GM19043 (cell line): ENCODE measurements at regions not wholly inside any gene's neighbourhood (a gene's known extent, or its start where the extent isn't known, plus 50 kb on each side); places are given as distances from the start of the nearest gene placed in this dataset.

ENCODE experiments used
- ATAC-seq: cut with Tn5 transposase; IDR thresholded peaks from one replicate; pipeline ENCODE4 v1.9.1; 2021; ENCODE audit warnings: low read depth; ENCODE audit not compliant: unreplicated experiment

GRCh38 chr6:9543649-9544048 is 871.2 kb downstream of the TFAP2A start:
- ATAC-seq = no peak

- no peak for ATAC-seq
Measured at GRCh38 chr6:9540534-9541126, 874.2 kb downstream of the TFAP2A start.

DNA sequence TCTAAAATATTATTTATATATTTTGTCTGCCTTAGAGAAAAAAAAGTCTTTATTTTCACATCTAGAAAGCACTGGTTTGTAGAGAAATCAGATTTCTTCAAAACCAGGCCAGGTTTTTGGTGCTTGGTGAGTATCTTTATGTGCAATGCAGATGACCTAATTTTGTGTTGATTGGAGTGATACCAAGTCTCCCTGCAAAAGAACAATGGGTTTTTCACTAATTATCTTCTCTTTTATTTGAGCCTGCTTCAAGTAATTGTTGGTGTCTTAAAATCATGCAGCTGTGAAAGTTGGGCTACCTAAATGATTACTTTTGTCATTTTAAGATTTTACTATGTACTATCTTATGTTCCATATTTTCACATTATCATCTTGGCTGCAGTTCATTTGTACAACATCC is 874.7 kb downstream of the TFAP2A start:
- ATAC-seq = no peak

DNA sequence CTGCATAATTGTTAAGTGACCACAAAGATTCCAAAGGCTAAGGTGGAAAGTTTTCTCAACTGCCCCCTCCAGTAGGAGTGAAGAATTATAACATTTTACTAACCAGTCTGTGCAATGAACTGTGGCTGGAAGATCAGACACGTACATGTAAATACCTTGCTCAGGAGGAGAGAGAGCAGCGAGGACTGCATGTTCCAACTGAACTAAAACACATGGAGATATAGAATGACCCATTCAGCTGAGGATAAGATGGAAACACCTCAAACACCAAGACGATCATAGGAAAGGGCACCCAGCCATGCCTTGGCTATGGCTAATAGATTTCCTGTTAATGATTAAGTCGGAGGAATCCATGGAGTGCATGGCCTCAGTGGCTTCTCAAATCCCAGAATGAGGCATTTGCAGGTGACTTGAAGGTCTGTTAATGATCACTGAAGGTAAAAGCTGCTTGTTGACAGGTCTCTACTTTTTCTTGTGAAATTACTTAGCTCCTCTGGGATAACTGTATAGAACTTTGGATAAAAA is 875.6 kb downstream of the TFAP2A start:
- ATAC-seq = no peak

- no peak for ATAC-seq
Measured at GRCh38 chr6:9537381-9537780, 877.5 kb downstream of the TFAP2A start.

DNA sequence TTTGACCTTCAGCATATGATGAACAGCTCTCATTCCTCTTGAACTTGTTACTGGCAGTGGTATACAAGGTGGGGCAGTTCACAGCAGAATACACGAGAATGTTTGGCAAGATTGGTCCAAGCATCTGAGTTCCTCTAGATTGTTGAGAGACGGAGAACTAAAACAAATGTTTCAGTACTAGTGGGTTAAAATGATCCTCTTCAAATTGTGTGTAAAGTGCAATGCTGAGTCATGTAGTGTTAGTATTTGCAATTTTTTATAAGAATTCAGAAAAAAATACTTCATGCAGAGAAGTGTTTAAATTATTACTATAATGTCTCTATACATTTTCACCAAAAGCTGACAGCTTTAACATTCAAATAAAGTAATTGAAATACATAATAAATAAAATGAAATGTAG is 879.8 kb downstream of the TFAP2A start:
- no peak for ATAC-seq

DNA sequence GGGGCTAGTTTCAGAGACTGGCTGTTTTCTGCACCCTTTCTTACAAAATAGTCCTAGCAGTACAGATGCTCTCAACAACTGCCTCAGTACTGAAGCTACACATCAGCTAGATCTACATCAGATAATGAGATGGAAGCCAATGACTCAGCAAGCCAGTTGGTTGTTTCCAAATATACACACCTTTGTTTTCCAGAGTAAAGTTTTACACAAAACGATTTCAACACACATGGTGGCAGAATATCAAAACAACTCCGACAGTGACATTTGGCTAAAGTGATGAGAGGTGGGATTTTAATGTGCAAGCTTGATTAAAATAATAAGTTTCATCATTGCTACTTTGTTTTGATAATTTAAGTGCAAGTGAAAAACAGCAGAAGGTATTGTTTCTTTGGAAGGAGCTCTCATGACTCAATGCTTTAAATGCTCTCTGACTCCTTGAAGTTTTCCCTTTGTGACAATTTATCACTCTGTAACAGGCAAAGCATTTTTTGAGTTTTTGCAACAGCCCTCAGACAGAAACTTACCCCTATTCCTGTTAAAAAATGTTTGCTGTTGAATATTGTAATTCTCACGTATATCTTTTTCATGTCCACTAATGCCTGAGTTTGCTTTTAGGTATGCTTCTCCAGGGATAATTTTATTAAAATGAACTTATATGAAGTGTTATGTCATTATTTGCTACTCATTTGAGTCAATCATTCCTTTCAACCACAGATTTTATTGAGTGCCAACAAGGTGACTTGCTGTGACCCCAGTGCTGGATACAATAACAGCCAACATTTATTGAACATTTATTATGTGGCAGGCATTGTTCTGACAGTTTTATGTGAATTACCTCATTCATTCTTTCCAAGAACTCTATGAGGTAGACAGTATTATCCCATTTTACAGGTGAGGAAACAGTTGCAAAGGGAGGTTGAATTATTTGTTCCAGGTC is 882.0 kb downstream of the TFAP2A start:
- ATAC-seq = no peak

DNA sequence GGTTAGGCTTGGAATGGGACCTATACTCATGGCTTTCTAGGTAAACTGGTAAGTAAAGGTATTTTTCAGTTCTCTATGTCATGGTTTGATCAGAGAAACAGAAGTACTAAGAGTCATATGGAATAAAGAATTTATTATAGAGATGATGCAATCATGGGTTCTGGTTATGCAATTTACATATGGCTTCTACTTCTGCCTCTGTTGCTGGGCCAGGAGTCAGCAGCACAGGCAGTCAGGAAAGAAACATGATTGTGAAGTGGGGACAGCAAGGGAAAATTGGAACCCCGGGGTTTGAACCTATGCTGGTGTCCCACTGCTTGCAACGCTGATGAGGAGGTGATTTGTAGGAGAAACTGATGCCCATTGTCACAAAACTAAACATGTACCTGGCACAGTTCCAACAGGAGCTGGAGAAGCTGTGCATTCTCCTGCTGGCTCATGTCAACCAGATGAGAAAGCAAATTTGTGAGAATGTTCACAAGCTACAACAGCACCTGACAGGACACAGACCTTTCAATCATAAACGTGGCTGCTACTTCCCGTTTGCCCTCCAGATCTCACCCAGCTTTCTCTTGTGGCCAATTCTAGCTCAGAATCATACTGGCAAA is 887.1 kb downstream of the TFAP2A start:
- ATAC-seq = no peak

GRCh38 chr6:9523462-9523861 is 891.4 kb downstream of the TFAP2A start:
- ATAC-seq = no peak

DNA sequence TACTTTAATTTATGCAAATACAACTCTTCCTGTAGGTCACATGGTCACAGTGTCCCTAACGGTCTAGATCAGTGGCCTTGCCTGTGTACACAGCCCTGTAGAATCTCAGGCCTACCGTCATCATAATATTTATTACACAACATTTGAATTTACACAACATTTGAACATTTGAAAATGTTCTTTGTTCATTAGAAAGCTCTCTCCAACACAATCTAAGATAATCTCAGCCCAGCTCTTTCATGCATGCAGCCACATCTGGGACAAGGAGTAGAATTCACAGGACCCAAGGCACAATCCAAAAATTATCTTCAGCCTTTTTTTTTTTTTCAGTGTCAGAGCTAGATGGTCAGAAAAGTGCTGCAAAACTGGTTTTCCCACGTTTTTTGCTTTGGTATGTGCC is 892.8 kb downstream of the TFAP2A start:
- no peak for ATAC-seq

GRCh38 chr6:9521152-9521530 is 893.7 kb downstream of the TFAP2A start:
- no peak for ATAC-seq

DNA sequence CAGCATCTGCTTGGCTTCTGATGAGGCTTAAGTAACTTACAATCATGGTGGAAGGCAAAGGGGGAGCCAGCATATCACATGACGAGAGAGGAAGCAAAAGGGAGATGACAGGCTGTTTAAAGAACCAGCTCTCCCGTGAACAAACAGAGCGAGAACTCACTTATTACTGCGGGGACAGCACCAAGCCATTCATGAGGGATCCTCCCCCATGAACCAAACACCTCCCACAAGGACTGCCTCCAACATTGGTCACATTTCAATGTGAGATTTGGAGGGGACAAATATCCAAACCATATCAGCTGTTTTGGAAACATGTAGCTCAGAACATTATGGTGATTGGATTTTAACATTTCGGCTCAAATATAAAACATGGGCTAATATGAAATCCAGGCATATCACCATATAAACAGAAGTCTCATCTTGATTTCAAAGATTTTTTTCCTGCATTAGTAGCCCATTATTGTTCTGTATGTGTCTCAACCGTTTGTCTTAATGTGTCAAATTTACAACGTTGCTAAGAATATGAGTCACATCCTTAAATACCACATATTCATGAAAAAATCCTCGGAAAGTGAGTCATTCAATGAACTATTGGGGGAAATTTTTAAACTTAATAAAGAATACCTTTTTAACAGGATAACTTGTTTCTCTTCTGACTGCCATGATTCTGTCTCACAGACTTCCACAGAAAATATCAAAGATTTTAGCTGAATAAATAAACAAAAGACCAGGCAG is 894.3 kb downstream of the TFAP2A start:
- no peak for ATAC-seq

DNA sequence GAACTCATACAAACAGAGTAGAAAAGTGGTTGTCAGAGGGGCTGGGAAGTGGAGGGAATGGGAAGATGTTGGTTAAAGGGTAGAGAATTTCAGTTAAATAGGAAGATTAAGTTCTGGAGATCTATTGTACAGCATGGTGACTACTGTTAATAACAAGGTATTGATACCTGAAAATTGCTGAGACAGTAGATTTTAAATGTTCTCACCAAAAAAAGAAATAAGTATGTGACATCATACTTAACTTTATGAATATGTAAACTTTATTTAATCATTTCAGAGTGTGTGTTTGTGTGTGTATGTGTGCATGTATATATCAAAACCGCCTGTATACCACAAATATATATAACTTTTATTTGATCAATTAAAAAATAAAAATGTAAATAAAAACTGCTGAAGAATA is 896.4 kb downstream of the TFAP2A start:
- ATAC-seq = no peak

GRCh38 chr6:9517806-9518205 is 897.1 kb downstream of the TFAP2A start:
- ATAC-seq = no peak

DNA sequence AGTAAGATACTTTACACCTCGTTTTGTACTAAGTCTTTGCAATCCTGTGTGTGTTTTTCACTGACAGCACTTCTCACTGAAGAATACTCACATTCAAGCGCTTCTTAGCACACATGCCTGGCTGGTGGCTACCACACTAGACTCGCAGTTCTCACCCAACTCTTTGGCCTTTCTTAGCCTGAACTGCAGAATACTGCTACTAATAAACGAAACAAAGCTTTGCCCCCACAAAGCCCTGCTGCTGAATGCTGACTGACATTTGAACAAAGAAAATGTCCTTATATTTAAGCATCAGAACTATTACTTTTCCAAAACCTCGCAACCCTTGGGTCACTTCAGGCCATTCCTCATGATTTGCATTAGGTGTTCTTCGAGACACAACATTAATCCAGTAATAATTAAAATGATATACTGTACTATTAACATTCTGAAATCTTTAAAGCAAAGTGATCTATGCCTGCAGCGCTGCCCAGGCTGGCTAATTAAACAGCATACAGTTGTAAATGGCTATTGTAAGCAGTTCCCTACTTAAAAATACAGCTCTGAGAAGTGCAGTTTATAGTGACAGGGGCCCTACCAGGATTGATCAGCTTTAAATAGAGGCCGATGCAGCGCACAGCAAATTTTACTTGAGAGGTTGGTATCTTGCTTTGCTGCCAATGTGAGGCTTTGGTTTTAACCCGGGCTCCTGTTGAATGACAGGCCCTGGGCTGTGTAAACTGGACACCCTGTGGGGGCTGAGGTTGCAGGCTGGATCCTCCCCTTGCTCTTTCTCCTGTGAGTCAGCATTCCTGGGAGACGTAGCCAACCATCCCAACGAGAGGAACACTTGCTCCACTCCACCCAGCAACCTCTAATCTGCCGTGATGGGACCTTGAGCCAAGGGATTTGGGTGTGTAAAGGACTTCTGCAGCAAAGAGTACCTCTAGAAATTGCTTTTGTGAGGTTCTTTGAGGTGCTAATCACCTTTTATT is 899.0 kb downstream of the TFAP2A start:
- no peak for ATAC-seq

DNA sequence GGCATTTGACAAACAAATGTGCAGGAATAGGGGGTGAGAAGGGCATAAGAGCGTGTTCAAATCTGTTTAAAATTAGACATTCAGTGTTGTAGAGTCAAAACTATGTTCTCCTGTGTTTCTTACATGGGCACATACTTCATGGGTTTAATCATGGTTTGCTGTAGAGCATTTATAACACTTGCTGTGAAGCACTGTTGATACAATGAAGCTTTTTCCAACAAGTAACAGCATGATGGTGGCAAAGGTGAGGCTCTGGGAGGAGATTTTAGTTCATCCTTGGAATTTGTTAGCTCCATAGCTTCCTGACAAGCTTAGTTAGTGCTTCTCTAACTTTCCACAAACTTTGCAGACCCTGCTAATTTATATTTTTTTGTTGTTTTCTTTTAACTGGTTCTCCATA is 900.7 kb downstream of the TFAP2A start:
- no peak for ATAC-seq

GRCh38 chr6:9511157-9511556 is 903.7 kb downstream of the TFAP2A start:
- no peak for ATAC-seq

DNA sequence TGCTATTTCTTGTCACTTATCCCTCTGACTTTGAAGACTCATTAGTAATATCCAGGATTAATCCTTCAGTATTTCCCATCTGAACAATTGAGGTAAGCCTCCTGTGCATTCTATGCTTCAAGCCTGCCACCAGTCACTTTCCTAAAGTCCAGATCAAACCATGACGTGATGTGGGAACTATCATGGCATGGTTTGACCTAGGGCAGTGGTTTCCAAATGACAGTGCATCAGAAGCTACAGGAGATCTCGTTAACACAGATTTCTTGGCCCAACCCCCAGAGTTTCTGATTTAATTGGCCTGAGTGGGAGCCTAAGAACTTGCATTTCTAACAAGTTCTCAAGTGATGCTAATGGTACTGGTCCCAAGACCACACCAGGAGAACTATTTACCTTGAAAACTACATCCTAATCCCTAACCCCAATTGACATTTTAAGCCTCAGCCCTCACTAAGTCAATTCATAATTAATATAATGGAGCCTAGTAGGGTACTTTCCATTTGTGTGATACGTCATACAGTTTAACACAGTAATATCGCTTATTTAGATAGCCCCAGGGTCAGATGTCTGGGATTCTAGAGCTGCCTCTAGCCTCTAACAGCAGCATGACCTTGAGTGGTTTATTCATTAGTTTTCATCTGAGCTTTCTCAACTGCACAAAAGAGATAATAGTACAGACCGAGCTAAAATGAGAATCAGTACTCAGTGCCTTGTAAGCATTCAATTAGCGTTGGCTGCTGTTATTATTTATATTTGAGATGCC is 907.6 kb downstream of the TFAP2A start:
- ATAC-seq = no peak

- ATAC-seq = no peak
Measured at GRCh38 chr6:9504191-9504590, 910.7 kb downstream of the TFAP2A start.
